HL-60 (cell line): ENCODE measurements at regions not wholly inside any gene's neighbourhood (a gene's known extent, or its start where the extent isn't known, plus 50 kb on each side); places are given as distances from the start of the nearest gene placed in this dataset.
A peak's percentile ranks its signal among the peaks of the same experiment; 100 is the strongest.

Source experiments
- DNase-seq, 2 experiments: peaks; one replicate each; pipeline ENCODE4 v3.0.0-alpha.2; 2010 to 2020; ENCODE audit warnings: low read depth in 1 of 2, low spot score in 1 of 2
- H3K27ac ChIP-seq: fragments of 250-450 bp; sonication (Bioruptor Pico); replicated peaks from 2 replicates; pipeline ENCODE4 v1.5.1; 2020; ENCODE audit warnings: mild to moderate bottlenecking, moderate library complexity
- H3K27me3 ChIP-seq: fragments of 250-450 bp; sonication (Bioruptor Pico); 2 replicates; pipeline ENCODE4 v1.5.1; 2021; ENCODE audit warnings: mild to moderate bottlenecking, moderate library complexity; ENCODE audit not compliant: insufficient read depth, poor library complexity, severe bottlenecking
- H3K4me3 ChIP-seq: replicated peaks from 2 replicates; pipeline ENCODE4 v1.5.1; 2011; ENCODE audit warnings: mild to moderate bottlenecking, control low read depth, low read length; ENCODE audit not compliant: insufficient read depth
- CTCF ChIP-seq: IDR thresholded peaks from one replicate; pipeline ENCODE4 v1.5.1; 2011; ENCODE audit warnings: low read length, control low read depth, inconsistent platforms; ENCODE audit not compliant: insufficient read depth
- GABPA ChIP-seq: IDR thresholded peaks from 2 replicates; pipeline ENCODE4 v1.6.1; 2012; ENCODE audit warnings: low read depth
- POLR2AphosphoS5 ChIP-seq: IDR thresholded peaks from 2 replicates; pipeline ENCODE4 v1.6.1; 2012; ENCODE audit warnings: low read depth
- REST ChIP-seq: IDR thresholded peaks from 2 replicates; pipeline ENCODE4 v1.6.1; 2012; ENCODE audit warnings: low read depth; ENCODE audit not compliant: insufficient replicate concordance
- SPI1 ChIP-seq: IDR thresholded peaks from 2 replicates; pipeline ENCODE4 v1.6.1; 2012; ENCODE audit warnings: low read depth, mild to moderate bottlenecking, borderline replicate concordance

GRCh38 chr2:179343945-179344279 is 79.3 kb upstream of the SESTD1 start:
- DNase-seq = no peak
- H3K27me3 ChIP-seq = no peaks in the 10 kb centered on the region
- TF ChIP-seq GABPA (no peak), SPI1 (no peak), CTCF (no peak), REST (no peak), POLR2AphosphoS5 (no peak)
- no peak overlapping the region for H3K4me3 ChIP-seq
- no peak overlapping the region for H3K27ac ChIP-seq

GRCh38 chr2:179341152-179341866 is 76.7 kb upstream of the SESTD1 start:
- H3K27me3 ChIP-seq = no peaks in the 10 kb centered on the region
- no peak for TF ChIP-seq REST
- no peak for TF ChIP-seq SPI1
- TF ChIP-seq GABPA = no peak

GRCh38 chr2:179340678-179341077 is 76.0 kb upstream of the SESTD1 start:
- TF ChIP-seq CTCF (peak; percentile 14), GABPA (no peak)
- no peak overlapping the region for H3K27ac ChIP-seq
- no peaks in the 10 kb centered on the region for H3K27me3 ChIP-seq
- peak; percentile 1 to 18 for DNase-seq
- H3K4me3 ChIP-seq = no peak overlapping the region

More at GRCh38 chr2:179341152-179341866, 76.7 kb upstream of the SESTD1 start:
- no peak overlapping the region for H3K4me3 ChIP-seq
- H3K27ac ChIP-seq = no peak overlapping the region
- DNase-seq = no peak

- DNase-seq = peak in 1 of 2 experiments; percentile 22
- H3K27ac ChIP-seq = no peak overlapping the region
- TF ChIP-seq CTCF (no peak), GABPA (no peak), POLR2AphosphoS5 (no peak), REST (no peak), SPI1 (no peak)
- no peak overlapping the region for H3K4me3 ChIP-seq
- no peaks in the 10 kb centered on the region for H3K27me3 ChIP-seq
These were observed 74.0 kb upstream of the SESTD1 start for GRCh38 chr2:179338681-179339080.
